GM18519 (cell line): ENCODE measurements at regions not wholly inside any gene's neighbourhood (a gene's known extent, or its start where the extent isn't known, plus 50 kb on each side); places are given as distances from the start of the nearest gene placed in this dataset.
"Not testable (repeated sequence)": the region's sequence is repeated elsewhere in the genome, so short reads cannot be mapped to it uniquely, and the experiment has no call there.

Experiments
- ATAC-seq: cut with Tn5 transposase; IDR thresholded peaks from one replicate; pipeline ENCODE4 v1.9.1; 2021; ENCODE audit warnings: mild to moderate bottlenecking, moderate library complexity; ENCODE audit not compliant: unreplicated experiment, low FRiP score

- ATAC-seq: no peak
Measured at GRCh38 chr14:28944605-28945004, 178.0 kb downstream of the FOXG1 start.

- no peak for ATAC-seq
Measured at GRCh38 chr14:28946267-28946666, 179.7 kb downstream of the FOXG1 start.

GRCh38 chr14:28949503-28949902, 182.9 kb downstream of the FOXG1 start:
- ATAC-seq: no peak

GRCh38 chr14:28952161-28952560, 185.6 kb downstream of the FOXG1 start:
- ATAC-seq: no peak

- ATAC-seq: no peak
Measured at GRCh38 chr14:28952666-28953065, 186.1 kb downstream of the FOXG1 start.

- ATAC-seq: no peak
Measured at GRCh38 chr14:28953973-28954372, 187.4 kb downstream of the FOXG1 start.

- ATAC-seq: no peak
Measured at GRCh38 chr14:28966416-28967233, 200.0 kb downstream of the FOXG1 start.

- no peak for ATAC-seq
Measured at GRCh38 chr14:28975084-28975483, 208.5 kb downstream of the FOXG1 start.

- ATAC-seq: no peak
Measured at GRCh38 chr14:28982228-28982627, 215.6 kb downstream of the FOXG1 start.

- no peak for ATAC-seq
Measured at GRCh38 chr14:28983279-28983678, 216.7 kb downstream of the FOXG1 start.

GRCh38 chr14:28987516-28987915, 220.9 kb downstream of the FOXG1 start:
- no peak for ATAC-seq

GRCh38 chr14:28997196-28997595, 230.6 kb downstream of the FOXG1 start:
- ATAC-seq: not testable (repeated sequence)

- no peak for ATAC-seq
Measured at GRCh38 chr14:28999656-29000055, 233.1 kb downstream of the FOXG1 start.

- ATAC-seq: no peak
Measured at GRCh38 chr14:29005647-29006046, 239.1 kb downstream of the FOXG1 start.

- ATAC-seq: no peak
Measured at GRCh38 chr14:29007990-29008389, 241.4 kb downstream of the FOXG1 start.

- ATAC-seq: no peak
Measured at GRCh38 chr14:29016050-29016900, 249.7 kb downstream of the FOXG1 start.

- ATAC-seq: not testable (repeated sequence)
Measured at GRCh38 chr14:29023505-29023904, 256.9 kb downstream of the FOXG1 start.

- ATAC-seq: not testable (repeated sequence)
Measured at GRCh38 chr14:29027441-29027840, 260.9 kb downstream of the FOXG1 start.

GRCh38 chr14:29027941-29028705, 261.5 kb downstream of the FOXG1 start:
- not testable (repeated sequence) for ATAC-seq

GRCh38 chr14:29028973-29029582, 262.5 kb downstream of the FOXG1 start:
- ATAC-seq: no peak
